Thoracic aorta (tissue), 2 donors: ENCODE measurements at regions not wholly inside any gene's neighbourhood (a gene's known extent, or its start where the extent isn't known, plus 50 kb on each side); places are given as distances from the start of the nearest gene placed in this dataset.

Experiments used
- ATAC-seq: fragments of 150-250 bp; one replicate; pipeline ENCODE4 v1.8.0; 2017; ENCODE audit warnings: low read depth; ENCODE audit not compliant: insufficient number of reproducible peaks, low FRiP score
- DNase-seq: peaks from one replicate; pipeline ENCODE4 v3.0.0-alpha.2; 2020; ENCODE audit warnings: low spot score
- H3K27ac ChIP-seq, 2 donors: fragments of 200-600 bp; sonication (generic); 1 replicate in 1 of 2; 2 replicates in 1 of 2; pipeline ENCODE4 v1.5.1; 2016; ENCODE audit warnings: mild to moderate bottlenecking in 2 of 2, moderate library complexity in 2 of 2
- H3K27me3 ChIP-seq: fragments of 200-600 bp; sonication (generic); replicated peaks from 2 replicates; pipeline ENCODE4 v1.6.0; 2016; ENCODE audit warnings: mild to moderate bottlenecking; ENCODE audit not compliant: insufficient read depth
- H3K36me3 ChIP-seq: fragments of 200-600 bp; sonication (generic); one replicate; pipeline ENCODE4 v1.5.1; 2016
- H3K4me1 ChIP-seq, 2 donors: fragments of 200-600 bp; sonication (generic); 1 replicate in 1 of 2; 2 replicates in 1 of 2; pipeline versions ENCODE4 v1.5.1 to v1.6.0; 2016; ENCODE audit warnings: low read depth in 2 of 2, mild to moderate bottlenecking in 1 of 2; ENCODE audit not compliant: control insufficient read depth in 1 of 2
- H3K4me3 ChIP-seq: fragments of 200-600 bp; sonication (generic); 2 replicates; pipeline ENCODE4 v1.5.1; 2016; ENCODE audit warnings: mild to moderate bottlenecking
- H3K9me3 ChIP-seq: fragments of 200-600 bp; sonication (generic); 2 replicates; pipeline ENCODE4 v1.5.1; 2016
- CTCF ChIP-seq: fragments of 200-600 bp; sonication (generic); IDR thresholded peaks from one replicate; pipeline ENCODE4 v1.5.1; 2019; ENCODE audit warnings: antibody characterized with exemption

- TF ChIP-seq CTCF, result no peak
- H3K36me3 ChIP-seq, result no peaks in the 10 kb centered on the region
- no peak overlapping the region for H3K27ac ChIP-seq
- ATAC-seq (no peak), DNase-seq (no peak)
- no peaks in the 10 kb centered on the region for H3K27me3 ChIP-seq
- no peak overlapping the region for H3K4me3 ChIP-seq
- no peaks in the 10 kb centered on the region for H3K4me1 ChIP-seq
- H3K9me3 ChIP-seq, result no peaks in the 10 kb centered on the region
Observed at GRCh38 chr14:44701563-44702263, 194.6 kb upstream of the FSCB start.

- Histone ChIP-seq H3K27me3 (no peaks in the 10 kb centered on the region), H3K27ac (no peak overlapping the region), H3K4me1 (no peaks in the 10 kb centered on the region), H3K36me3 (no peaks in the 10 kb centered on the region), H3K9me3 (no peaks in the 10 kb centered on the region), H3K4me3 (no peak overlapping the region)
- DNase-seq, result no peak
- ATAC-seq, result no peak
- TF ChIP-seq CTCF, result no peak
Observed at GRCh38 chr14:44700694-44701093, 193.6 kb upstream of the FSCB start.

- no peak overlapping the region for H3K27ac ChIP-seq
- no peak for ATAC-seq
Observed at GRCh38 chr14:44700184-44700583, 193.1 kb upstream of the FSCB start.

GRCh38 chr14:44699391-44699790 lies 192.3 kb upstream of the FSCB start:
- Histone ChIP-seq H3K27ac (no peak overlapping the region), H3K27me3 (no peaks in the 10 kb centered on the region), H3K9me3 (no peaks in the 10 kb centered on the region), H3K4me1 (no peaks in the 10 kb centered on the region), H3K36me3 (no peaks in the 10 kb centered on the region), H3K4me3 (no peak overlapping the region)
- TF ChIP-seq CTCF, result no peak
- DNase-seq, result no peak
- ATAC-seq, result no peak

More at GRCh38 chr14:44700184-44700583, 193.1 kb upstream of the FSCB start:
- H3K4me1 ChIP-seq, result no peaks in the 10 kb centered on the region
- no peak for TF ChIP-seq CTCF
- H3K9me3 ChIP-seq, result no peaks in the 10 kb centered on the region
- no peaks in the 10 kb centered on the region for H3K36me3 ChIP-seq
- DNase-seq, result no peak
- H3K4me3 ChIP-seq, result no peak overlapping the region
- no peaks in the 10 kb centered on the region for H3K27me3 ChIP-seq

- H3K9me3 ChIP-seq, result no peaks in the 10 kb centered on the region
- no peaks in the 10 kb centered on the region for H3K36me3 ChIP-seq
- H3K27me3 ChIP-seq, result no peaks in the 10 kb centered on the region
- H3K4me3 ChIP-seq, result no peak overlapping the region
- no peak for ATAC-seq
- no peak overlapping the region for H3K27ac ChIP-seq
- TF ChIP-seq CTCF, result no peak
- DNase-seq, result no peak
- no peaks in the 10 kb centered on the region for H3K4me1 ChIP-seq
Observed at GRCh38 chr14:44669496-44669895, 162.4 kb upstream of the FSCB start.
